ENCODE measurements at regions not wholly inside any gene's neighbourhood (a gene's known extent, or its start where the extent isn't known, plus 50 kb on each side); places are given as distances from the start of the nearest gene placed in this dataset.
A peak's percentile ranks its signal among the peaks of the same experiment; 100 is the strongest.

DNA sequence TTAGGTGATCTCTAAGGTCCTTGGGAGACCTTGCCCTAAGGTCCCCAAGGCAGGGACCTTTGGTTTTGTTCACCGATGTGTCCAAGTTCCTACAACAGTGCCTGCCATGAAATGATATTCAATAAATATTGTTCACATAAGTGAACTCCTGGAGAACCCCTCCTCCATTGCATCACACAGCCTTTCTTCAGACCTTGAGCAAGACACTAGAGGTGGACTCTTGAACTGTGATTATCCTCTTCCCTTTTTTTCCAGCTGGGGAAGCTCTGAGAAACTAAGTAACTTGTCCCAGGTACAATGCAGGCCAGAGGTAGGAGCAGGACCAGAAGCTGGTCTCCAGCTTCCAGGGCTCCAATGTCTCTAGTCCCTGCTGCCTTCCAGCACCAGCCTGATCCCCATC, 76.6 kb upstream of the LMO1 start:
- 93 to 100% methylated on average over 1 of the region's 1 CpG for WGBS, 2 experiments
- H3K4me3 ChIP-seq (ENCODE audit: insufficient read depth, low read depth, low read length), result no peak overlapping the region
- no peaks in the 10 kb centered on the region for H3K36me3 ChIP-seq (ENCODE audit: control insufficient read depth, insufficient read depth, low read length)
- no peak overlapping the region for H3K27ac ChIP-seq (ENCODE audit: insufficient read depth, low read depth, low read length, poor library complexity, severe bottlenecking)
- peaks cover 14% of the 10 kb centered on the region for H3K4me1 ChIP-seq (ENCODE audit: control insufficient read depth, insufficient read depth, low read length)
- no peaks in the 10 kb centered on the region for H3K9me3 ChIP-seq (ENCODE audit: control insufficient read depth, low read length)
- H3K27me3 ChIP-seq (ENCODE audit: control insufficient read depth, insufficient read depth, low read length, poor library complexity, severe bottlenecking), result no peaks in the 10 kb centered on the region

DNA sequence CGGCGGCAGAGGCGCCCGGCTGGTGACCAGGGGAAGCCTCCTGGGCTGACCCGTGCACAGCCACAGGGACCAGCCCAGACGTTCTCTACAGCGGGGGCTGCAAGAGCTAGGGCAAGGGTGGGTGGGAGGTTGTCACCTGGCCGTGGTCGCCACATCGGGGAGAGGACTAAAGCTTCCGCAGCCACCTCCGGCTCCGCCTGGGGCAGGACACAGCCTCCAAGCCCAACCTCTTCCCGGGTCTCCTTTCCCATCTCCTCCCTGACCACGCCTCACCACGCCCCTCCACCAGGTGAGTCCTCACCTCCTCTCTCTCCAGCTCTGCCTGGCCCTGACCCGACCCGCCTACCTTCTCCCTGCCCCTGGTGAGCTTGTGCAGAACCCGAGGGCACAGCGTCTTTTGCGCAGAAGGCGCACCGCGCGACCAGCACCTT, 75.9 kb upstream of the LMO1 start:
- no peak overlapping the region for H3K27ac ChIP-seq (ENCODE audit: insufficient read depth, low read depth, low read length, poor library complexity, severe bottlenecking)
- H3K4me1 ChIP-seq (ENCODE audit: control insufficient read depth, insufficient read depth, low read length), result peaks cover 15% of the 10 kb centered on the region
- H3K9me3 ChIP-seq (ENCODE audit: control insufficient read depth, low read length), result no peaks in the 10 kb centered on the region
- no peak overlapping the region for H3K4me3 ChIP-seq (ENCODE audit: insufficient read depth, low read depth, low read length)
- WGBS, 2 experiments, result 93 to 96% methylated on average over 25 of the region's 25 CpGs
- no peaks in the 10 kb centered on the region for H3K36me3 ChIP-seq (ENCODE audit: control insufficient read depth, insufficient read depth, low read length)
- H3K27me3 ChIP-seq (ENCODE audit: control insufficient read depth, insufficient read depth, low read length, poor library complexity, severe bottlenecking), result no peaks in the 10 kb centered on the region

DNA sequence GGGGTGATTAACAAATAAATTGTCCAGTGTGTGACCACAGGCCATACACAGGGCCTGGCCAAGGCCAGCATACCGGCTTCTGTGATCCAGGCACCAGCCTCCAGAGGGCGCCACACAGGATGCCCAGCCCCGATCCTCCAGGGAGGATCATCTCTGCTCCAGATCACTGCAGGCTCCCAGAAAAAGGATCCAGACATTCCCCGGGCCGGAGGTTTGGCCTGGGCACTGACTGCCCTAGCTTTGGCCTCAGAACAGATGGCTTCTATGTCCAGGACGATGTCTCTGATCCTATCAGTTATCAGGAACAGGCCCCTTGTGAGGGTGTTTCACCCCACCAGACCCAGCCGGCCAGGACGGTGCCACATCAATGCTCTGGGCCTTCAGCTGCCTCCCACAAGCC, 74.5 kb upstream of the LMO1 start:
- WGBS, 2 experiments, result 62 to 64% methylated on average over 8 of the region's 8 CpGs
- H3K4me1 ChIP-seq (ENCODE audit: control insufficient read depth, insufficient read depth, low read length), result peaks cover 26% of the 10 kb centered on the region

DNA sequence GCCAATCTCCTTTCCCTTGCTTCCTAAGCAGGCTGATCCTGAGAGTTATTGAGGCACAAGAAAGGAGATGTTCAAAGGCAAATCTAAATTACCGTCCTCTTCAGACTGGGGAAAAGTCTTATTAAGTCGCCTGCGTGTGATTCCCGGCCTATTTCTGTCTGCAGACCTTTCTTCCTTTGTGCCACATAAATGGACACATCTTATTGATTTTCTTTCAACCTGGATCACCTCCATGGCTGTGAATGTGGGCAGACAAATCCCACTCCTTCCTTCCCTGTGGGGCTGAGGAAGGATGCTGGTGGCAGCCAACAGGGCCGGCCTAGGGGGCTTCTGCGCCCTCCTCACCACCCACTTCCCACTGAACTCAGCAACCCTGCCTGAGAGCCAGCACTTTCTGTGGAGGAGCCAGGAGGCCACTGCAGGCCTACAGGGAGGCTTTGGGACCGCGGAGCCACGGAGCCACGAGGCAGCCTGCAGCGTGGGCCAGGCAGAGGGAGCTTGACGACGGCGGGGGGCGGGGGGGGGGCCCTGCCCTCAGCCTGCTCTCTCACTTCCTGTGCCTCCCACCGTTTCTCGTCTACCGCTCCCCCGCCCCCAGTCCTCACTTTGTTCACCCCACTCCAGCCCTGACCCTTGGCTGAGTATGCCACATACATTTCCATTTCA, 73.6 kb upstream of the LMO1 start:
- WGBS, 2 experiments, result 88 to 91% methylated on average over 19 of the region's 19 CpGs
- H3K9me3 ChIP-seq (ENCODE audit: control insufficient read depth, low read length), result no peaks in the 10 kb centered on the region
- H3K27me3 ChIP-seq (ENCODE audit: control insufficient read depth, insufficient read depth, low read length, poor library complexity, severe bottlenecking), result no peaks in the 10 kb centered on the region

More for the DNA sequence above, 74.5 kb upstream of the LMO1 start:
- no peak overlapping the region for H3K27ac ChIP-seq (ENCODE audit: insufficient read depth, low read depth, low read length, poor library complexity, severe bottlenecking)
- no peaks in the 10 kb centered on the region for H3K36me3 ChIP-seq (ENCODE audit: control insufficient read depth, insufficient read depth, low read length)
- no peak overlapping the region for H3K4me3 ChIP-seq (ENCODE audit: insufficient read depth, low read depth, low read length)
- H3K27me3 ChIP-seq (ENCODE audit: control insufficient read depth, insufficient read depth, low read length, poor library complexity, severe bottlenecking), result no peaks in the 10 kb centered on the region
- no peaks in the 10 kb centered on the region for H3K9me3 ChIP-seq (ENCODE audit: control insufficient read depth, low read length)

DNA sequence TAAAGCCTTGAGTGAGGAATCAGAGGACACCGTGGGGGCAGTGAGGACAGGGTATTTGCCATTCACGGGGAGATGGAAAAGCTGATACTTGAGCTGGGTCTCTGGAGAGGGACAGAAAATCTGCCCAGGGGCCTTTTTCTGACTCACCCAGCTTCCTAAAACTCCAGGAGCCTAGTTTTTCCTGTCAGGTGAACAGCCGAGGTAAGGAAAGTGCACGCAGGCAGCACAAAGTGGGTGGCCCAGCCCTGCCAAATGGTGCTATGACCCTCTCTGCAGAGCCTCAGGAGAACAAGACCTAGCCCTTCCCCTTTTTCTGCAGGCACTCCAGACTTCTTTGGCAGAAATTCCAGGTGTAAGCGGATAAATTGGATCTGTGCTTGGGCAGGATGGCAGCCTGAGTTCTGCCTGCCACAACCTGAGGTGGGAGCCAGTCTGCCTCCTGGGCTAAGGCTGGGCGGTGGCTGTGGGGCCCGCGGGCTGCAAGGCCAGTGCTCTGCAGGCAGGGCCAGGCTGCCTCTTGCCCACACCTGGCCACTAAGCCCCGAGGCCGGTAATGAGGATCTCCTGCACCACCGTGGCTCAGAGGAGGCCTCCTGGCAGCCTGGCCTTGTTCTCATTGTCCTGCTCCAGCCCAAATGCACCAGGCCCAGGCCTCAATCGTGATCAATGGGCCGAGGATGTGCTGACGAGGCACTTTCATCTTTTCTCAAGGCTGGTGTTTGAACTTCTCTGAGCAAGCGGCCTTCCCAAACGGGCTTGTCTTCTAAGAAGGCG, 72.9 kb upstream of the LMO1 start:
- Histone ChIP-seq H3K4me1 (ENCODE audit: control insufficient read depth, insufficient read depth, low read length) (peaks cover 36% of the 10 kb centered on the region), H3K36me3 (ENCODE audit: control insufficient read depth, insufficient read depth, low read length) (no peaks in the 10 kb centered on the region), H3K9me3 (ENCODE audit: control insufficient read depth, low read length) (no peaks in the 10 kb centered on the region), H3K27ac (ENCODE audit: insufficient read depth, low read depth, low read length, poor library complexity, severe bottlenecking) (no peak overlapping the region), H3K27me3 (ENCODE audit: control insufficient read depth, insufficient read depth, low read length, poor library complexity, severe bottlenecking) (no peaks in the 10 kb centered on the region), H3K4me3 (ENCODE audit: insufficient read depth, low read depth, low read length) (no peak overlapping the region)
- 84% methylated on average over 17 of the region's 17 CpGs for WGBS, 2 experiments

More for the DNA sequence above, 73.6 kb upstream of the LMO1 start:
- Histone ChIP-seq H3K4me1 (ENCODE audit: control insufficient read depth, insufficient read depth, low read length) (peaks cover 30% of the 10 kb centered on the region), H3K4me3 (ENCODE audit: insufficient read depth, low read depth, low read length) (no peak overlapping the region), H3K27ac (ENCODE audit: insufficient read depth, low read depth, low read length, poor library complexity, severe bottlenecking) (no peak overlapping the region), H3K36me3 (ENCODE audit: control insufficient read depth, insufficient read depth, low read length) (no peaks in the 10 kb centered on the region)

DNA sequence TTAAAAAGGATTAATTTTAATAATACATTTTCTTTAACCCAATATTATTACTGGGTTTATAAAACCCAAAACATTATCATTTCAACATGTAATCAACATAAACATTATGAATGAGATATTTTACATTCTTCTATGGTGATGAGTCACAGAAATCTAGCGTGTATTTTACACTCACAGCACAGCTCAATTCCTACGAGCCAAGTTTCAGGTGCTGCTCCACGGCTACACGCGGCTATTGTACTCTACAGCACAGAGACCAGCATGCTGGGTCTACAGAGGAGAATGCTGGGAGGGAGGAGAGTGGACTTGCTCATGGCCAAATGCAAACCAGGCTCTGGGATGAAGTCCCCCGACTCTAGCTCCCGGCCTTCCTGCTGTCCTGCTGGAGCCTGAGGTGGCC, 72.0 kb upstream of the LMO1 start:
- H3K4me3 ChIP-seq (ENCODE audit: insufficient read depth, low read depth, low read length), result no peak overlapping the region
- 94 to 96% methylated on average over 7 of the region's 7 CpGs for WGBS, 2 experiments
- no peaks in the 10 kb centered on the region for H3K9me3 ChIP-seq (ENCODE audit: control insufficient read depth, low read length)
- H3K27me3 ChIP-seq (ENCODE audit: control insufficient read depth, insufficient read depth, low read length, poor library complexity, severe bottlenecking), result no peaks in the 10 kb centered on the region
- H3K4me1 ChIP-seq (ENCODE audit: control insufficient read depth, insufficient read depth, low read length), result peaks cover 37% of the 10 kb centered on the region
- H3K36me3 ChIP-seq (ENCODE audit: control insufficient read depth, insufficient read depth, low read length), result no peaks in the 10 kb centered on the region
- no peak overlapping the region for H3K27ac ChIP-seq (ENCODE audit: insufficient read depth, low read depth, low read length, poor library complexity, severe bottlenecking)

DNA sequence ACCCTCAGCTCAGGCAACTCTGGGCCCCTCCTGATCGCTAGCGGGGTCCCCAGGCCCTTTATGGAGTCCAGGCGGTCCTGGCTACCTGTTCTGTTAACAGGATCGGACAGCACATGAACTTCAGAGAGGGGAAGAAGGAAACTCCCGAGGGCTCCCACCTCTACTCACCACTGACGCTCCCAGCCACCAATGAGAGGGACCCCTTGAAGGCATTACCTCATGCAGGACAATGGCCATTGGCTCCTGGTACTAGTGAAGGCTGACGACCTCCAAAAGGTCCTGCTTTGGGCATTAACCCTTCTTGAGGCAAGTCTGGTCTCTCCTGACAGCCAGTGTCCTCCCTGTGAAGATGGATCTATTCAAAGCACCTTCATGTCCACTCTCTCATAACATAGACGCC, 71.5 kb upstream of the LMO1 start:
- Histone ChIP-seq H3K9me3 (ENCODE audit: control insufficient read depth, low read length) (no peaks in the 10 kb centered on the region), H3K27ac (ENCODE audit: insufficient read depth, low read depth, low read length, poor library complexity, severe bottlenecking) (no peak overlapping the region), H3K36me3 (ENCODE audit: control insufficient read depth, insufficient read depth, low read length) (no peaks in the 10 kb centered on the region), H3K4me3 (ENCODE audit: insufficient read depth, low read depth, low read length) (no peak overlapping the region), H3K4me1 (ENCODE audit: control insufficient read depth, insufficient read depth, low read length) (peaks cover 42% of the 10 kb centered on the region), H3K27me3 (ENCODE audit: control insufficient read depth, insufficient read depth, low read length, poor library complexity, severe bottlenecking) (no peaks in the 10 kb centered on the region)
- 85 to 86% methylated on average over 8 of the region's 8 CpGs for WGBS, 2 experiments

DNA sequence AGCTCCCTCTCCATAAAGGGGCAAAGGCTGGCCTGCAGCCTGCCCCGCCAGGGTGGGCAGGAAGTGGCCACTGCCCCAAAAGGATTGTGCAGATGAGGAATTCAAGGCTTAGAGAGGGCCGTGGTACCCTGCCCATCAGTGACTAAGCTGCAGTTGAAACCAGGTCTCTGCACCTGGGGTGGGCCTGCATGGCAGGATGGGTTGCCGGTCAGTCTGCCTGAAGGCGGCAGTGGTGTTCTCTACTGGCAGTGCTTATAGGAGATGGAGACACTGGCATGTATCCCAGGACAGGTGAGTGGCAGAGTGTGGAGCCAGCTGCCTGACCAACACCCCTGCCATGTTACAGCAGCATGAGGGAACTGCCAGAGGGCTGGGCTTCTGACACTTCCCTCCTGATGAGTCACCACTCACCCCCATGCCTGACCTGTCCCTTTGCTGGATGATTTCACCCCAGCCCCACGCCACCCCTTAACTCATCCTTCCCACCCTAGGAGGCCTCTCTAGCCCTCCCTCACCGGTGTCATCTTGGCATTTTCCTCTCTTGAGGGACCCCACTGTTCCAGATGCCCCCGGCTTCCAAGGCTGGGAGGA, 70.2 kb upstream of the LMO1 start:
- Histone ChIP-seq H3K36me3 (ENCODE audit: control insufficient read depth, insufficient read depth, low read length) (no peaks in the 10 kb centered on the region), H3K27ac (ENCODE audit: insufficient read depth, low read depth, low read length, poor library complexity, severe bottlenecking) (peak overlapping the region; percentile 9), H3K4me1 (ENCODE audit: control insufficient read depth, insufficient read depth, low read length) (peaks cover 55% of the 10 kb centered on the region), H3K27me3 (ENCODE audit: control insufficient read depth, insufficient read depth, low read length, poor library complexity, severe bottlenecking) (no peaks in the 10 kb centered on the region), H3K4me3 (ENCODE audit: insufficient read depth, low read depth, low read length) (no peak overlapping the region), H3K9me3 (ENCODE audit: control insufficient read depth, low read length) (no peaks in the 10 kb centered on the region)
- 49 to 50% methylated on average over 7 of the region's 7 CpGs for WGBS, 2 experiments

DNA sequence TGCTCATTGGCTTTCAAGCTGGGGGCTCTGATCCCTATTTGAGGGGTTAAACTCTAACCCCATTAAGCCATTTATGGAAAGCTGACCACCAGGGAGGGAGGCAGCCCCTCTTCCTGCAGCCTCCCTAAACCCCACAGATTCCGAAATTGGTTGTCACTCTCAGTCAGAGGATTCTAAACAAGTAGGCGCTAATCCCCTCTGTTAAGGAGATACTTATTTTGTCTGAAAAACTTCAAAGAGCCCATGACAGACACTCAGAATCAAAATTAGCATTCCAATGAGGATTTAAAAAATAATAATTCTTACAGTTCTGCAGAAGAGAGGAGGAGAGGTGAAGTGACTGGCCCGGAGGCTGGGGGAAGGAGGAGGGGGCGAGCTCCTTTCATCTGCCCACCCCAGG, 69.7 kb upstream of the LMO1 start:
- no peaks in the 10 kb centered on the region for H3K9me3 ChIP-seq (ENCODE audit: control insufficient read depth, low read length)
- peaks cover 59% of the 10 kb centered on the region for H3K4me1 ChIP-seq (ENCODE audit: control insufficient read depth, insufficient read depth, low read length)
- WGBS, 2 experiments, result 34 to 36% methylated on average over 4 of the region's 4 CpGs
- no peaks in the 10 kb centered on the region for H3K36me3 ChIP-seq (ENCODE audit: control insufficient read depth, insufficient read depth, low read length)
- H3K4me3 ChIP-seq (ENCODE audit: insufficient read depth, low read depth, low read length), result no peak overlapping the region
- no peaks in the 10 kb centered on the region for H3K27me3 ChIP-seq (ENCODE audit: control insufficient read depth, insufficient read depth, low read length, poor library complexity, severe bottlenecking)
- peak overlapping the region; percentile 9 for H3K27ac ChIP-seq (ENCODE audit: insufficient read depth, low read depth, low read length, poor library complexity, severe bottlenecking)

DNA sequence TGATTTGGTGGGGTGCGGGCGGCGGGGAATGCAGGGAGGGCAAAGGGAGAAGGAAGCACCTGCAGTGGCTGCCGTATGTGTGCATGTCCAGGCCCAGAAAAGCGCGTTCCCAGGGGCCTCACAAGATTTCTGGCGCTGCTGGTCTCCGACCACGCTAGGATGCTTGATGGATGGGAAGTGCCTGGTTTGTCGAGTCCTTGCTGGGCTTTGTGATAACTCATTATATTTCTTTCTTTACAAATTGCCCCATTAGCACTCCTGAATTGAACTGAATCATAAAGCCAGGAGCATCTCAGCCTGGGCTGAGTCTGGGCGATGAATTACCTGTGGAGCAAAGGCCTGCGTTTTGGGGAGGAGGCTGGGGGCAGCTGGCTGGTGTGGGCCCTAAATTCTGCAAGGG, 69.2 kb upstream of the LMO1 start:
- H3K4me1 ChIP-seq (ENCODE audit: control insufficient read depth, insufficient read depth, low read length), result peaks cover 59% of the 10 kb centered on the region
- H3K9me3 ChIP-seq (ENCODE audit: control insufficient read depth, low read length), result no peaks in the 10 kb centered on the region
- H3K27me3 ChIP-seq (ENCODE audit: control insufficient read depth, insufficient read depth, low read length, poor library complexity, severe bottlenecking), result no peaks in the 10 kb centered on the region
- H3K36me3 ChIP-seq (ENCODE audit: control insufficient read depth, insufficient read depth, low read length), result no peaks in the 10 kb centered on the region
- H3K4me3 ChIP-seq (ENCODE audit: insufficient read depth, low read depth, low read length), result no peak overlapping the region
- 81% methylated on average over 12 of the region's 12 CpGs for WGBS, 2 experiments
- peak overlapping the region; percentile 9 for H3K27ac ChIP-seq (ENCODE audit: insufficient read depth, low read depth, low read length, poor library complexity, severe bottlenecking)

Measured in ectodermal cell (in vitro differentiated cells).